ENCODE measurements at regions not wholly inside any gene's neighbourhood (a gene's known extent, or its start where the extent isn't known, plus 50 kb on each side); places are given as distances from the start of the nearest gene placed in this dataset.

- Histone ChIP-seq H3K4me2 (no peak overlapping the region), H3K9ac (no peak overlapping the region), H3K36me3 (replicated peaks in 1 of 2; ENCODE audit: control insufficient read depth in 1 of 2, insufficient read depth in 2 of 2, low read length in 1 of 2) (no peaks in the 10 kb centered on the region), H4K20me1 (ENCODE audit: insufficient read depth) (no peaks in the 10 kb centered on the region), H3F3A (replicated peaks; ENCODE audit: insufficient read depth) (no peaks in the 10 kb centered on the region), H3K9me2 (no peaks in the 10 kb centered on the region), H3K9me3 (no peaks in the 10 kb centered on the region), H3K27ac (ENCODE audit: low read depth in 2 of 2, low read length in 1 of 2) (no peak overlapping the region), H3K4me3 (ENCODE audit: low read depth in 2 of 2, low read length in 1 of 2) (no peak overlapping the region), H3K79me2 (ENCODE audit: insufficient read depth) (no peaks in the 10 kb centered on the region), H3K4me1 (ENCODE audit: control insufficient read depth in 1 of 2, insufficient read depth in 2 of 2, low read depth in 1 of 2, low read length in 1 of 2) (no peaks in the 10 kb centered on the region), H3K27me3 (ENCODE audit: insufficient read depth) (peaks cover 6% of the 10 kb centered on the region; the same call in 1 of the 2 replicates), H2AFZ (ENCODE audit: low read depth) (no peak overlapping the region)
- ChIA-PET POLR2A (no interaction called here), CTCF (no interaction called here)
- TF ChIP-seq MXI1 (IDR thresholded peaks at IDR 0.05; ENCODE audit: low read depth, low read length) (no peak), TAF1 (IDR thresholded peaks at IDR 0.05; ENCODE audit: borderline replicate concordance, low read depth, low read length) (no peak)
- 11% methylated on average over 2 of the region's 2 CpGs for WGBS (ENCODE audit: low lambda C conversion rate)
- DNase-seq, result no peak
Observed at GRCh38 chr3:146658841-146659240, 53.7 kb upstream of the PLSCR5 start.

- H3K79me2 ChIP-seq (ENCODE audit: insufficient read depth), result no peaks in the 10 kb centered on the region
- no peaks in the 10 kb centered on the region for H3K9me2 ChIP-seq
- H3K27me3 ChIP-seq (ENCODE audit: insufficient read depth), result peaks cover 6% of the 10 kb centered on the region; the same call in 1 of the 2 replicates
- H2AFZ ChIP-seq (ENCODE audit: low read depth), result no peak overlapping the region
- no peaks in the 10 kb centered on the region for H4K20me1 ChIP-seq (ENCODE audit: insufficient read depth)
- DNase-seq, result no peak
- H3K4me1 ChIP-seq (ENCODE audit: control insufficient read depth in 1 of 2, insufficient read depth in 2 of 2, low read depth in 1 of 2, low read length in 1 of 2), result no peaks in the 10 kb centered on the region
- H3K36me3 ChIP-seq (replicated peaks in 1 of 2; ENCODE audit: control insufficient read depth in 1 of 2, insufficient read depth in 2 of 2, low read length in 1 of 2), result no peaks in the 10 kb centered on the region
- no peaks in the 10 kb centered on the region for H3K9me3 ChIP-seq
- POLR2A ChIA-PET, result no interaction called here
- H3K9ac ChIP-seq, result no peak overlapping the region
- no peak overlapping the region for H3K27ac ChIP-seq (ENCODE audit: low read depth in 2 of 2, low read length in 1 of 2)
- no peaks in the 10 kb centered on the region for H3F3A ChIP-seq (replicated peaks; ENCODE audit: insufficient read depth)
- H3K4me2 ChIP-seq, result no peak overlapping the region
- TF ChIP-seq RXRA (IDR thresholded peaks at IDR 0.05; ENCODE audit: borderline replicate concordance, low read depth), result no peak
- no peak for TF ChIP-seq SIN3A (IDR thresholded peaks at IDR 0.05; ENCODE audit: borderline replicate concordance, low read depth, low read length)
- TF ChIP-seq NRF1 (IDR thresholded peaks at IDR 0.05; ENCODE audit: low read depth, low read length), result no peak
- no peak for TF ChIP-seq YY1 (IDR thresholded peaks at IDR 0.05; ENCODE audit: low read depth)
- TF ChIP-seq GABPA (IDR thresholded peaks at IDR 0.05; ENCODE audit: low read depth), result no peak
- no peak for TF ChIP-seq MXI1 (IDR thresholded peaks at IDR 0.05; ENCODE audit: low read depth, low read length)
- TF ChIP-seq FOXM1 (IDR thresholded peaks at IDR 0.05; ENCODE audit: low read depth), result no peak
- TF ChIP-seq USF2 (IDR thresholded peaks at IDR 0.05; ENCODE audit: borderline replicate concordance, low read depth, low read length), result no peak
- TF ChIP-seq FOSL2 (IDR thresholded peaks at IDR 0.05; ENCODE audit: borderline replicate concordance, low read depth), result no peak
- no peak for TF ChIP-seq GATA2 (CRISPR knock-in tag; IDR thresholded peaks at IDR 0.05)
- TF ChIP-seq NFIC (IDR thresholded peaks at IDR 0.05; ENCODE audit: borderline replicate concordance), result no peak
- CTCF ChIA-PET, result no interaction called here
- WGBS (ENCODE audit: low lambda C conversion rate), result 11% methylated on average over 3 of the region's 3 CpGs
- H3K4me3 ChIP-seq (ENCODE audit: low read depth in 2 of 2, low read length in 1 of 2), result no peak overlapping the region
Observed at GRCh38 chr3:146655333-146655996, 50.3 kb upstream of the PLSCR5 start.

Small RNA genes lying in the stretch of these regions (small RNA-seq; reads per million reads assigned to genes)
- 0 to 13.6 (median 2.0) reads per million in 7 experiments for gene RNU6-505P

Measured in SK-N-SH (cell line).